Fibroblast of skin of left quadriceps (primary cell): ENCODE measurements at regions not wholly inside any gene's neighbourhood (a gene's known extent, or its start where the extent isn't known, plus 50 kb on each side); places are given as distances from the start of the nearest gene placed in this dataset.

ENCODE experiments used
- DNase-seq, 2 experiments: peaks; one replicate each; pipeline ENCODE4 v3.0.0-alpha.2; 2013; ENCODE audit warnings: low read depth in 2 of 2

DNA sequence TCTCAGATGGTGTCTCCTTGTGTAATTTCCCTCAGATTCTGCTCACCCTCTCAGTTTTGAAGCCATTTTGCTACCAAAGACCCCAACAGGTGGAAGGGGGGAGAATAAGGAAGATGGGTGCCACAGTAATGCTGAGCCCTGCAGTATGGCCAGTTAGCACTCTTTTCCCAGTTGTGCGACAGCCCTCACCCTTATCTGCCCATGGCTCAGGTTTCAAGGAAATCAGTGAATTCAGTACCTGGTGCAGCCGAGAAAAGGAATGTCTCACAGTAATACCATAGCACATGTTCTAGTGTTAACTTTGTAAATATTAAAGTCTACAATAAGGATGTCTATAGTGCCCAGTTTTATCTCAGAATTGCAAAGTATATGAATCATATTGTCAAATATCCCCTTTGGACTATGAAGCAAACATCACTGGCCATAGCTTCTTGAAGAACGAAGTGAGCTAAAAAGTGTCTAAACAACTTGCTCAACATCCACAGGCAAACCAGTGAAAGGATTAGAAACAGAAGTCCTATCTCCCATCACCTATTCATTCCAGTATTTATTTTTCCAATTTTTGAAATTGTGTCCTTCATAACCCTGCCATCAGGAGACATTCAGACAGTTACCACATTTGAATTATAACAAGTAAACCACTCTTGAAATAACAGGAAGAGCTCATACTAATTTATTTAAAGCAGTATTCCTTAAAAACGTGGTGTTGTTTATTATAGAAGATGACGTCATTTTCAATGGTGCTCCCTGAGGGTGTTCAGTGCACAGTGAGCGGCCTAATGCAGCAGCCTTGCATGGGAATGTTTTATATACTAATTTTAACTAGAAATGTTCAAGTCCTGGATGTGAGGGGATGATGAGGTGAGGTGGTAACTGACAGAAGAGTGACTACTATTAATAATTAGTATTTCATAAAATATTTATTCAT is 366.2 kb downstream of the TFAP2A start:
- DNase-seq = no peak

DNA sequence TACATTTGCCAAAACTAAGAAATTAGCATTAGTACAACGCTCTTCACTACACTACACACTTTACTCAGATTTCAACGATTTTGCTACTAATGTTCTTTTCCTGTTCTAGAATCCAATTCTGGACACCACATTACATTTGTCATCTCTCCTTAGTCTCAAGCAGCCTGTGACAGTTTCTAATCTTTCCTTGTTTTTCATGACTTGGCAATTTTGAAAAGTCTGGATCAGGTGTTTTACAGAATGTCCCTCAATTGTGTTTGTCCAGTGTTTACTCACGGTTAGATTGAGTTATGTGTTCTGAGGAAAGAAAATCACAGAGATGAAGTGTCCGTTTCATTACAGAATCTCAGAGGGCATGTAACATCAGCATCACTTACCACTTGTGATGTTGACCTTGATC is 372.6 kb downstream of the TFAP2A start:
- DNase-seq = no peak

DNA sequence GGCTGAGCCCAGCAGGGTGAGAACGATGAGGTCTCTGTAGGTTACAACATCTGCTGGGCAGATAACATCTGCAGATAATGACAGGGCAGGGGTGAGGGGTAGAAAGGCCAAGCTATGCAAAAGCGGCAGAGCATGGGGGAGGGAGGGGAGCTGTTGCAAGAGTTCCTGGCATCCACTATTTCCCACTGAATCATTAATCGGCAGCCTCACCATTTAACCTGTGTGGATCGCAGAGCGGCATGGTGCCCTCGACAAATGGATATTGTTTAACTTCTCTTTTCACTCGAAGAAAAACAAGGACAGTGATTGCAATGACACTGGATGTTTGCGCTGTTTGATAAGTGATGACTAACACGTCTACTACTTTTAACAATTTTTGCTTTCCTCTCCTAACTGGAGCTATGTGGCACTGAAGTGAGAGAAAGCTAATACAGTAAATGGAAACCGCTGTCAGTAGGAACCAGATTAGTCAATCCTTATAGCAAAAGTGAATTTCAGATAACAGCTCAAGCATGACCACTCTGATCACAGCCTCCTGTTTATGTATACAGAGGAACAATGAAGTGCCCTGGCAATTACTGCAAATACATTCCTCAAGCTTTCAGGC is 381.5 kb downstream of the TFAP2A start:
- DNase-seq = no peak

DNA sequence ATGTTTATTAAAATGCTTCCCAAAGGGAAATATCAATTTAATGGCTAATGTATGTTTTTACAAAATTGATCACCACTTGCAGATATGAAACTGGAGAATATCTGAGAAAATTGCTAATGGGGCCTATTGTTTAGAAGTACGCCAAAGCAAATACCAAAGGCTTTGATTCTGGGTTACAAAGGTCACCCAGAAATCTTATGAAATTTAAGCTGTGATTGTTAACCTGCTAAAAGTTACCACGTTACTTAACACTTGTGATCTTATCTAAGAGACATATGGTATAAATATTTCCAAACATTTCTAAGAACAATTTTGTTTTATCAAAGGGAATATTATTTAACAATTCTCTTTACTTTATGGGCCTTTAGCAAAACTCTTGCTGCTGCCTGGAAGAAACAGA is 383.3 kb downstream of the TFAP2A start:
- DNase-seq = no peak

DNA sequence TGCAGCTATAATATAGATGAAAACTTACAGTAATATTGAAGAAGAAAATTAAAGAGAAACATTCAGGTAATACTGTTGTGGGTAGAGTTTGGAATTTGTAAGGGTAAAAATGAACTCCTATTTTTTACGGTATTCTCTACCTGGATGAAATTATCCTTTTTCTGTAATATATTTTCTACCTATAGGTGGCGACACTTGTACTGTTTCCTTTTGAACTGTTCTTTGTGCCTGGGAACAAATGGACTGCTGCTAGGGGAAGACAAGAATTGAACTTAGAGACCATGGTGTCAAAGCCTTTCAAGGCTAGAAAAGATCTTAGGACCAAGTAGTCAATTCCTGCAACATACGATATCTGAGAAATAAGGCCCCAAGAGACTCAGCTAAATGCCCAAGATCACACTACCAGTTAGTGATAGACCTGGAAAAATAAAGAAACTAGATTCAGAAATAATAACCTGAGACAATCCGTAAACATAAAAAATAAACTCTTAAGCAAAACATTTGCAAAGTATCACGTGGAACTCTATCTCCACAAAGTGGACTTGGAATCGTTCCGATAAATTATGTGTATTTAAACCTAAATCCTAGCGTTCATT is 383.8 kb downstream of the TFAP2A start:
- DNase-seq = no peak

DNA sequence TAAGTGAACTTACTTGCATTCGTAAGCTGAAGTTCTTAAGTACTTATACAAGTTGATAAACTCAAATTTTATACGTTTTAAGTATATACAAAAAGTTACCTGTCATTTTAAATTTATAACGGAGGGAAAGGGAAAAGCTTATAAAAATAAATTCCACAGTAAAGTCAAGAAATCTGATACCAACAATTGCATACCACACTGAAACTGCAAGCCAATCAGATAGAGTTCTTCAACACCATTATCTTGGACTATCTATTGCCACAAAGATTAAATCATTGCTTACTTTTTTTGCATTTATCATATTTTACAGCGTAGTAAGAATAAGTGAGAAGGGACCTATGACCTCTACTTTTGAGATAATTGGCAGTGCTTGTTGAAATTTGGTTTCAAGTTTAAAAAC is 386.7 kb downstream of the TFAP2A start:
- no peak for DNase-seq

DNA sequence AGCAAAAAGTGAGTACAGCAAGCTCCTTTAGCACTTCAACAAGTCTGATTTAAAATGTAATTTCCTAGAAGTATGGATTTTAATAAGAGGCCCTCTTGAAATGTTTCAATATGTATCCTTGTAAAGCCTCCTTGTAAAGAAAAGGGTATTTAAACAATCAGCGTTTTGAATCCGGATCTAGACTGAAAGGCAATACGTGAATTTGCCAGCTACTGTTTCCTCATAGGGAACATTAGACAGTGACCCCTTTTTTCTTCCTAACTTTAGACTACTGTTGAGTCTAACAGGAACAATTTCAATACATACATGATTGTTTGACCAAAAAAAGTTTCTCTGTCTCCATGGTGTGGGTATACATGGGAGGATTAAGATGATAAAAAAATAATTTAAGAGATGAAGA is 395.0 kb downstream of the TFAP2A start:
- DNase-seq = no peak

DNA sequence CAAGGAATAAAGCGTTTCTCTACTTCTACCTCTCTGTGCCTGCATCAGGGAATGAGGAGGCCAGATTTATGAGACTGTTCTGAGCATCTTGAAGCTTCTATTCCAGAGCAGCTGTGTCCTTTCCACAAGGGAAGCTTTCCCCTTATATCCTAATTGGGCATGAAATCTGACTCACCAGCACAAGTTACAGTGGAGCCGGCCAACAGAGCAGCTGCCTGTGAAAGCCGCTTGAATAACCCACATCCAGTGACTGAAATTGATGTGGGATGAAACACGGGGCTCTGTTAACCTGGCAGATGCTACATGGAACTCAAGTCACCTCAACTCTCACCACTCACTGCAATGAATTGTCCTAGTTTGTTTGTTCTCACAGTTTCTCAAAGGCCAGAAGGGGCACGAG is 400.3 kb downstream of the TFAP2A start:
- no peak for DNase-seq

DNA sequence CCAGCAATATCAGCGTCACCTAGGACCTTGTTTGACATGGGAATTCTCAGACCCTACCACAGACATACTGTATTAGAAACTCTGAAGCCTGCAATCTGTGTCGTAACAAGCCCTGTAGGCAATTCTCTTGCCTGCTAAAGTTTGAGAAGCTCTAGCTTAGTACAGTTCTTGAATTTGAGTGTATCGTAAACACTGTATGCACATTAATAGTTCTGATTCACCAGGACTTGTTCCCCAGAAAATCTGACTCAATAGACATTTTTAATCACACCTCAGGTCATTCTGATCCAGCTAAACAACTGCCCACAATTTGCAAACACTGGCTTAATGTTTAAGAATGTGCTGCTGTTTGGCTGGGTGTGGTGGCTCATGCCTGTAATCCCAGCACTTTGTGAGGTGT is 414.3 kb downstream of the TFAP2A start:
- DNase-seq = no peak

DNA sequence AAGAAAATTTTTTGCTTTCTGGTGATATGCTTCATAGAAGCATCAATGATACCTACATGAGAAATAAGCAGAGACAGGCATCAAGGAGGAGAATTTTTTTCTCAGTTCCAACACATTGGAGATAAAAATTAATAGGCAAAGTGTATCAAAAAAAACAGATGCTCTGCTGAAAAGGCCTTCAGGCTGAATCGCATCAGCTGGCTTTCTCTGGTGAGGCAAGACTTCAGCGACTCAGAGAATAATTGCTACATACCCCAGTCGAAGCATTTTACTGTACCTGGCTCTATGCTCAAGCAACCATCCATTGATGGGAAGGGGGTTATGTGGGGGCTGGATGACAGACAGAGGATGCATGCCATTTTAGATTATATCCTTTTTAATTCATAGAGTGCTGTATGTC is 415.1 kb downstream of the TFAP2A start:
- no peak for DNase-seq

DNA sequence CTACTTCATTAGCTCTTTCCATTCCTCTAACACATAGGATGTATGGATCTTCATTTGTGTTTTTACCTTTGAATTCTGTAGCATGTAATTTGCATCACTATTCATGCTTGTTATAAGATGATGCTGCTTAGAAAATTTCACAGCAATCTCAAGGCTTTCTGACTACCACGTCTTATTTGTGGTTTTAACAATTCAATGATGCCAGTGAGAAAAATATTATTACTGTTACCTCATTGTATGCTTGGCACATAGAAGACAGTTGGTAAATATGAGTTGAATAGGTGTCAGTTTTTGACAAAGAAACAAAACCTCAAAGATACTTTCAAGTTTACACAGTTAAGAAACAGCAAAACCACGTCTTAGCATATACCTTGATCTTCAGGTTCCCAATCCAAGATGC is 428.6 kb downstream of the TFAP2A start:
- DNase-seq = no peak

DNA sequence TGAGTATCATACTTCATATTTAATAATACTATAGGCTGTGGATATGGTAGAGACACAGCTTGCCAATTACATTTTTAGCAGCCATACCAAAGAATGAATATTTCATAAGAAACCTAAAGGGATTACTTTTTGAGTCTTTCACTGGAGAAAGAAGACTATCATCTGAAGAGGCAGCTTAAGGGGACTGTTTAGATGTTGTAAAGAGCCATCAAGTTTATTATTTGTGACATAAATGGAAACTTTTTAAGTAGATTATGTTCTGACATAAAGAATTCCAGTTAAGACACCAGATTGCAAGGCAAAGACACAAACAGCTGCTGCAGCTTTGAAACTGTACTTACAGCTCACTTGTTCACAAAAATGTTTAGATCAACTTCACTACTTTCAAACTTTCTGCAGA is 429.4 kb downstream of the TFAP2A start:
- DNase-seq = no peak

DNA sequence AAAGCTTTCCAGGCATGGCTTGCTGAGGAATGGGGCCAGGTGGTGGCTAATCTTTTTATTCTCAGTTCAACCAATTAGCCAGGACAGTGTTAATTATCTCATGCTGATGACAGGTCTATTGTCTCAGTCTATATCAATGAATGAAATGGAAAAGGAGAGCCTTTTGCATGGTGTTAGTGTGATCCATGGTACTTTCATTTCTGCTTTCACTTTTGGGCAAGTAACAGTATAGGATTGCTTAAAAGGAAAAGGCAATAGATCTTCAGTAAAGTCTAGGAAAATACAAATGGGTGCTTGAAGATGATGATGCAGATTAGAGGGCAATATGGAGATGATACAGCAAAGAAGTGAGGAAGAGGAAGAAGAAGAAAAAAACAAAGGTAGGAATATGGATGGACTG is 430.3 kb downstream of the TFAP2A start:
- no peak for DNase-seq

DNA sequence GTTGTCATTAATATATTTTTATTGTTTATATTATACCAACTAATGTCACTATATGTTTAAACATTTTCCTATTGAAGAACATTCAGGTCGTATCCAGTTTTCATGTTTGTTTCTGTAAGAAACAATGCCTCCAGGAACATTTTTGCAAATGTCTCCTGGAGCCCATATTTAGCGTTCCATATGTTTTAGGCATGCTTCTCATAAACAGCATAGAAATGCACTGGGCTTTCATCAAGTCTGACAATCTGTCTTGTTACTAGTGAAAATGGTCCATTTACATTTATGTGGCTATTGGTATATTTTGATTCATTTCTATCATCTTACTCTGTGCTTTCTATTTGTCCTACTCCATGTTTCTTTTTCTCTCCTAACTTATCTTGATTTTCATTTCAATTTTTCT is 431.7 kb downstream of the TFAP2A start:
- DNase-seq = no peak

DNA sequence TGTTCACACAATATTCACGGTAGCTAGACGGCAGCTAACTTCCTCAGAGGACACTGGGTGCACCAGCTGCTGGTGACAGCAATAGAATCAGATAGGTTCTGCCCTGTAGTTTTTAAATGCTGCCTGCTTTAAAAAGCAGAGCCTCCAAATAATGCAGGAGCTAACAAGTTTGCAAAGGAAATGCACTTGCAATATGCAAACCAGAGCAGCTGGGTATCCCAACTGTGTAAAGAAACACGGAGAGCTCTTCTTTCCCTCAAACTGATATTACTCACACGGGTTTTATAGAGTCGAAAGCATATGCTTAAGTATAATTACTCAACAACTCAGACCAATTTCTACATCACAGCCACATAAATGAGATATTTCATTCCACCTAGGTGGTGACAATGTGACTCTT is 432.7 kb downstream of the TFAP2A start:
- no peak for DNase-seq

DNA sequence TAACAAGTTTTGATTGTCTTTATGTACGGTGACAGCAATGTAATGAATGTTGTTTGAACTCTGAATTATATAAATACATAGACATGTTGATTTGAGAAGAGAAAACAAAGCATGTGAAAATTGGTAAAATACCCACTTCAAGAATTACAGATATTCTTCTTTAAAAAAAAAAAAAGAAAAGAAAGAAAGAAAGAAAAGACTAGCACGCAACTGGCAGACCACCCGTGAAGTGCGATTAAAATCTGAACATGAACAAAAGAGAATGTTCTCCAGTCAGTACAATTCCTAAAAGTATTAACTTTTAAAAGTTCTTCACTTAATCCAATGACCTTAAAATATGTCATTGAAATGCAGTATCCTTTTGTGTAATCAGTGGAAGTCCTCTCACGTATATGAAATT is 434.9 kb downstream of the TFAP2A start:
- no peak for DNase-seq

DNA sequence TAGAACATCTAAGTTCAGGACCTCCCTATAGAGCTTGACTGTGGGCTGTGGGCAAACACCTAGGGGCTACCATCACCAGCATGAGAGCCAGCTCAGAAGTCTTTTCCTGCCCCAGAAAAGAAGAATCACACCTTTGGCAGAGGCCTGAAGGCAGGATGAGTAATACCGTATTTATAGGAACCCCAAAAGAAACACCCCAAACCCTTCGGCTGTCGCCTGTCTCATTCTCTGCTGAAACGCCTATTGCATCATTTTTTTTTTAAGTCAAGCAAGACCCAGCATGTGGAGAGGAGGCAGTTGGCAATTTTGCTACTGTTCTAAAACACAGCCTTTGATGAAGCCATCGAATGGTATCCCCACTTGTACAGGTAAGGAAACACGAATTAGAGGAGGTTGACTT is 436.4 kb downstream of the TFAP2A start:
- no peak for DNase-seq

DNA sequence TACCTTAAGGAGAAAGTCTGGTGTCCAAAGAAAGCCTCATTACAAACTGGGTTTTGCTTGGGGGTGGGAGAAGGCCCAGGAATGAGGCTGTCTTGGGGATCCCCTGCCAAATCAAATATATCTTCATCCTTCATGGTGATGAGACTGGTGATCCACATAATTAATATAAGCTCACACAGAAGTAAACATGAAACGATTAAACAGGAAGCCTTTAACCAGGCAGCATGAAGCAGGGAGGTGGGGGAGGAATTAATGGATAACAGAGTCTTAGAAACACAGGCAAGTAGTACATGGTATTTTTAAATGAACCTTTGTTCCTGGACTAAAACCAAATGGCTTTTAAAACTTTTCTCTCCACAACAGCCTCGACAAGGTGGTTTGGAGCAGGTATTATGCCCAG is 437.5 kb downstream of the TFAP2A start:
- DNase-seq = no peak

DNA sequence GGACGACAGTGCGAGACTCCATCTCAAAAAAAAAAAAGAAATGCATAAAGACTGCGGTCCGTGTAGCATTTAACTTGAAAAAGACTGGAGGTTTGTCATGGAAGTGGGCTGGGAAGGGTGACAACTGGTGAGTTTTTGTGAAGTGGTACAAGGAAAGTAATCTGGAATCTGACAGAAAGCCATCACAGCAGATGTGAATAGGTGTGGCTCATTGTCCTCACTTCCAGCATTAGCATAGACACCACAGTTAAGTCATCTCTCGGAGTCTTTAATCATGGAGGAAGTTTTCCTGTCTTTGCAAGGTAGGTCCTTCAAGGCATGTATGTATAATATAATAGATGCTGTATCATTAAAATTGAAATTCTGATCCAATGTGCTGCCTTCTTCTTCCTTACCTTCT is 453.2 kb downstream of the TFAP2A start:
- no peak for DNase-seq

DNA sequence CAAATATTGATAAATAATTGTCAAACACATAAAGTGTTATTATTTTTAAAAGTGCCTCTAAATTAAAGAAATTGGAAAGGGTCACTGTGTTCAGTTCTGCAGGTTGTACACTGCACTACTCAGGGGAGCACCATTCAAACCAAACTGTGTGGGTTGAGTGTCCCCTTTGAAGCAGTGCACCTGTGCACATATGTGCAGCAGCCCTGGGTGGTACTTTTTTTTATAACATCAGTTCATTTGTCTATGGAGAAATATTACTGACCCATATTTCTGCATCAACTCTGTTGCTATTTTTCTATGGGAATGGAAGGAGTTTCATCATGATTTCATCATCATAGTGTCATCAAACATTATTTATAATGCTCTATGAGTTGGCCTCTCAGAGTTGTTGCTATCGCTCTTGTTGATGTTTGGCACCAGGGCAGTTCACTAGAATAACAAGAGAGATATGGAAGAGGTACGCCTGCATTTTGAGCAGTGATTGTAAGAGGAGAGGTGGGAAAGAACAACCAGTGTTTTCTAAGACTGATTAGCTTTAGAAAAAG is 457.6 kb downstream of the TFAP2A start:
- DNase-seq = no peak

DNA sequence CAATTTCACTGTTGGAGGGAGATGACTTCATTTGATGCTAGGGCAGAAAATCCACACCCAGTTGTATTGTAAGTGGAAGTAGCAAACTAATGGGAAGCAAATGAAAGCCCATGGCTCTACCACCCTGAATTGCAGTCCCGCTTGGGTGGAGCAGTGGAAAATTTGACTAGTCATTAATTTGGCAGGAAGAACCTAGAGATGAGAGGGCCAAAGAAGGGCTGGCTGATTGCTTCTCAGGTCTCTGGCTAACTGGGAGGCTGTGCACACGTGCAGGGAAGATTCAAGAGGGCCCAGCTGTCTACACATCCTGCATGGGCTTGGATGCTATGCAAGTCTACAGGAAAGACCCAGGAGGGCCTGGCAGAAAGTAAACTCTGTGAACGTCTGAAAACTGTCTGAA is 466.2 kb downstream of the TFAP2A start:
- DNase-seq = no peak

DNA sequence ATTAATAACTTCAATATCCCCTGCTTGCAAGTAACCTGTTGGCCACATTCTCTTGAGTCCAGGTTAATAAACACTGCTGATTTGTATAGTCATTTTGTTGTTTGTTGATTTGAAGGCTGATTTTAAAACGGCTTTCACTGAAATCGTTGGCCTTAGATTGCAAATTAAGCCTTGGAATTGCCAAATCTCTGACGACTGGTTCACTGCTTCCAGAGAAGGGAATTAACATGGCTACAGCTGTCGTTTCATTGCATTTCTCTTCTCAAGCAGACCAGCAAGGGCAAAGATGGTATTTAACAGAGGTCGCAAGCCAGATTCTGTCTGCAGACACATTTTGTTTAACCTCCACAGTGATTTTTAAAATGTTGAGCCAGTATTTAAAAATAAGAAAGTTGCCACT is 470.9 kb downstream of the TFAP2A start:
- DNase-seq = no peak

DNA sequence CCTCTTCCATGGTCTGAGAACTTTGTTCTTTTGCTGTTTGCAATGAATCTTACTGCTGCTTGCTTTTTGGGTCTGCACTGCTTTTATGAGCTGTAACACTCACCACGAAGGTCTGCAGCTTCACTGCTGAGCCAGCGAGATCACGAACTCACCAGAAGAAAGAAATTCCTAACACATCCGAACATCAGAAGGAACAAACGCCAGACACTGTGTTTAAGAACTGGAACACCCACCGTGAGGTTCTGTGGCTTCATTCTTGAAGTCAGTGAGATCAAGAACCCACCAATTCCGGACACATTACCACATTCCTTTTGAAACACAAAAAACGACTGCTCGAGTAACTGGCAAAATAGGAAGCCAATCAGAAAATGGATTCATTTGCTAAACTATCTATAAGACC is 471.8 kb downstream of the TFAP2A start:
- no peak for DNase-seq
